Left colon (tissue), 2 donors: ENCODE measurements at regions not wholly inside any gene's neighbourhood (a gene's known extent, or its start where the extent isn't known, plus 50 kb on each side); places are given as distances from the start of the nearest gene placed in this dataset.
"Not testable (repeated sequence)": the region's sequence is repeated elsewhere in the genome, so short reads cannot be mapped to it uniquely, and the experiment has no call there.

ENCODE experiments used
- ATAC-seq: fragments of 200-7000 bp; cut with Tn5 transposase; one replicate; pipeline ENCODE4 v1.9.1; 2020; ENCODE audit warnings: mild to moderate bottlenecking, moderate library complexity
- DNase-seq, 2 donors: peaks; one replicate each; pipeline ENCODE4 v3.0.0-alpha.2; 2020
- intact Hi-C, 2 donors: fragments of 100-400 bp; cut with DNase I in 1 of 2; cut with micrococcal nuclease in 1 of 2; formaldehyde crosslinking; loops; one replicate each; pipeline versions ENCODE4 v1.11.2 to v1.14.0; 2022; cut with DNase I, micrococcal nuclease
- donor health status: DM: no; HTN: no; CAD: no.
- donor health status: DM: yes; HTN: yes; CAD: no.

DNA sequence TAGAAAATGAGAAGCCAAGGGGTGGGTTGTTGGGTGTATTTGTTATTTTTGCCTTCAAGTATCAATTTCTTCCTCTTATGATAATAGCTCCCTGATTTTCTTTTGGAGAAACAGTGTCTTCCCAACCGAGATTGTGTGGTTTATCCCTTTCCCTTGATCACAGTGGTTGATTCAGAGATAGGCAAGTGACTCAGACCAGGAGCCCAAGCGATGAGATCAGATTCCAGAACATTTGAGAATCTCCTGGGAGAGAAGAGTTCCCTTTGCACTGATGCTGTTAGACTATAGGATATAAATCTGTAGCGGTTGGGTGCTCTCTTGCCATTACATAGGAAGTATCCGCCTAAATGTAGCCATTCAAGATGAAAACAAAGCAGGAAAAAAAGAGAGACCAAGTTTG lies 90.1 kb upstream of the WDR26 start:
- intact Hi-C loops, result no loop called here
- no peak for ATAC-seq

DNA sequence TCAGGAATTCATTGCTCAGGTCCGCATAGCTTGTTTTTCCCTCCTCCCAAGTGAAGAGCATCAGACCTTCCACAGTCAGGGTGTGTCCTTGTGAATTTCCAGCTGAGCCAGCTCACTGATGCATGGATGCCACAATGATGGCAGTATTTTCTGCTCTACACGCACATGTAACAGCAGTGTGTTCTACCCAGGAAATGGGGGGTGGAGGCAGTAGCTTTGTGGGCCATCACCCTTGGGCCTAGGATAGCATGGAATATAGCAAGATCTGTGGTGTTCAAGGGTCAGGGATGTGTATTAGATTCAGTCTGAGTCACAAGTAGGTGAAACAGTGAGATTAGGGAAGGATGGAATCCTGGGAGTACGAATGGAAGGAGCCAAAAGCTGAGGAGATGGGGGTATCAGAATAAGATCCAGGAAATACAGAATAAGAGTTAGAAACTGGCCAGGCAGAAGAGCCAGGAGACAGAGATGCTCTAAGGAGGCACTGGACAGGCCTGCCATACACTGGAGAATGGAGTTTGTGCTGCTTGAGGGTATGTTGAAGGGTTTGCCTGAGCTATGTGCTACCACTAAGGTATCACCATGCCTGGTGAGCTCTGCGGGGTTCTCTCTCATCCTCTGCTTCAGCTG lies 90.6 kb upstream of the CNIH3 start:
- ATAC-seq, result no peak
- intact Hi-C loops, result no loop called here
- no peak for DNase-seq

More for the DNA sequence above, 90.1 kb upstream of the WDR26 start:
- no peak for DNase-seq

GRCh38 chr1:224526771-224527170 lies 89.3 kb upstream of the CNIH3 start:
- intact Hi-C loops, result no loop called here
- DNase-seq, result no peak
- no peak for ATAC-seq

DNA sequence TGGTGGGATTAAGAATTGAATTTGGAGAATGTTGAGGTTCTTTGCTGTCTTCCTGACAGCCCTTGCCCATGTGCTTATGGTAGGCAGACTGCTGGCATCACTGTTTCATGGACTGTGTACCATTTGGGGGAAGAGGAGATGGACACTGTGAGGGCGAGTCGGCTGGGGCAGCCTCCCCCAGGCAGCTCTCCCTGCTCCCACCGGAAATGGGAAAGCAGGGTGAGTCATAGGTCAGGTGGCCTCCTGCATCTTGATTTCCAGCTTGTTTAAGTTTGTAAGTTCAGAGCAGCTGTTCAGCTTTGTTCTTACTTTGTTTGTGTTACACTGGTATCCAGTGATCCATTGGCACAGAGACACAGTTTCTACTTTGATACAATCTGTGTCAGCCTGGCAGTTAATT lies 87.2 kb upstream of the CNIH3 start:
- no peak for DNase-seq
- intact Hi-C loops, result no loop called here
- ATAC-seq, result no peak

DNA sequence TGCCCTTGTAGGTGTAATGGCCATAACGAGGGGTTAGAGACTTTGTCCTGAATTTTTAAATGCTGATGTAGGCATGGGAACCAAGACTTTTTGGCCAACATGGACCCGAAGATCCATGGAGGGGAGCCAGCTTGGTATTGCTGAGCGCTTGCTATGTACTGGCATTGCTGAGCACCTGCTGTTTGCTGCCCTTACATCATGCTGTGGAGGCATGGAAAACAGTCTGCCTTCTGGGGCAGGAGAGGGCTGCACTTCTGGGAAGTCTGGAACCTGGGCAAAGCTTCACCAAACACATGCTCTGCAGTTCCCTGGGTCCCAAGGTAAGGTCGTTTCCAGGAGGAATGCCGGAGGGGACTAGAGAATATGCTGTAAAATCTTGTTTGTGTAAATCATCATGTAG lies 86.3 kb upstream of the CNIH3 start:
- ATAC-seq (no peak), DNase-seq (no peak)
- intact Hi-C loops, result no loop called here

DNA sequence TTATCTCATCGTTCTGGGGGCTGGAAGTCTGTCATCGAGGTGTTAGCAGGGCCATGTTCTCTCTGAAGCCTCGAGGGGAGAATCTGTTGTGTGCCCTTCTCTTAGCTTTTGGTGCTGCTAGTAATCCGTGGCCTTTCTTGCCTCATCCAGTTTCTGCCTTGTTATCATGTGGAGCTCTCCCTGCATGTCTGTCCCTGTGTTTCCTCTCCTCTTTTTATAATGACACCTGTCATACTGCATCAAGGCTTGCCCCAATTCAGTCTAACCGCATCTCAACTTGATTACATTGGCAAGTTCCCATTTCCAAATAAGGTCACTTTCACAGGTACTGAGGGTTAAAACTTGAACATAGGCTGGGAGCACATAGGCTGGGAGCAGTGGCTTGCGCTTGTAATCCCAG lies 82.6 kb upstream of the CNIH3 start:
- intact Hi-C loops, result no loop called here
- DNase-seq (no peak), ATAC-seq (no peak)

DNA sequence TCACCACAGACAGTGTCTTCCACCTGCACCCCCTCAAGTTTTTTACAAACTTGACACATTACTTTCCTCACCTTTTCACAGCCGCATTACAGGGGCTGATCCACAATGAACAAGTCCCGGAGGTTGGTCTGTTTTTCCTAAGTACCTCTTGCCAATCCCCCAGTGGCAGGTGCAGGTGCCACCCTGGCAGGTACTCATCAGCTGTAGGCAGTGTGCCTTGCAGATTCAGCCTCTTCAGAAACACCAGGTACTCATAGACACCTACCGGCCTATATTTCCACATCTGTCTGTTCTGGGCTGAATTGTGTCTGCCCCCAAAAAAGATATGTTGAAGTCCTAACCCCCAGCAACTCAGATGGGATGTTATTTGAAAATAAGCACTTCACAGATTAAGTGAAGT lies 81.4 kb upstream of the CNIH3 start:
- no peak for ATAC-seq
- no peak for DNase-seq
- intact Hi-C loops, result no loop called here

DNA sequence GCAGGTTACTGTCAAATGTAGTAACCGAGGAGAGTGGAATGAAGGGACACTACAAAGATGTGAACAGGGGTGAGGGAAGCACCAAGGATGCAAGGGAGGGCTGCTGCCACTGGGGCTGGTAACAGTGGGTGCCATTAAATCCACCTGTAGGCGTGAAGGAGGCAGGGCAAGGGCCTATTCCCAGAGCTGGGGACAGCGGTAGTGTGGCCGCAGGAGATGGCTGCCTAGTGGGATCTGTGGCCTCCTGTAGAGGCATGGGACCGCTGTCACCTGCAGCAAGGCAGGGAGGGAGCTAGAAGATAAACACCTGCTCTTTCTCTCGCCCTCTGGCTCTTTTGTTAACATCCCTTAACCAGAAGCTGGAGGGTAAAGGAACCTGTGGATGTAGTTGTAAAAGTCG lies 80.5 kb upstream of the CNIH3 start:
- no peak for DNase-seq
- ATAC-seq, result no peak
- intact Hi-C loops, result no loop called here

DNA sequence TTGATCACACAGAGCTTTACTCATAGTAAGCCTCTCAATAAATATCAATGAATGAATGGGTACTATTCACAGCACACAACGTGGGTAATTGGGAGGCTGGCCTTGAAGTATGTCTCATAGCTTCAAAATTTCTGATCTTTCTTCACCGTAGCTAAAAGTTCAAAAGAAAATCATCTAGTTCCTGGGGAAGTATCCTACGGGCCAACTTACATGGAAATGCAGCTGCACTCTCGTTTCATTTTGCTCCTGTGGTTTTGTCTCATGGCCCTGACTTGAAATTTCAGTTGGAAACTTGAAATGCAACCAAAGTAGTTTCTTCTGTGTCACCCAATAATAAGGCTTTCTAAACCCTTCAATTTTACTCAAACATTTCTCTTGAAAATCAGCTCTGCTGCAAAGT lies 76.1 kb upstream of the CNIH3 start:
- intact Hi-C loops, result no loop called here
- DNase-seq (no peak), ATAC-seq (no peak)

DNA sequence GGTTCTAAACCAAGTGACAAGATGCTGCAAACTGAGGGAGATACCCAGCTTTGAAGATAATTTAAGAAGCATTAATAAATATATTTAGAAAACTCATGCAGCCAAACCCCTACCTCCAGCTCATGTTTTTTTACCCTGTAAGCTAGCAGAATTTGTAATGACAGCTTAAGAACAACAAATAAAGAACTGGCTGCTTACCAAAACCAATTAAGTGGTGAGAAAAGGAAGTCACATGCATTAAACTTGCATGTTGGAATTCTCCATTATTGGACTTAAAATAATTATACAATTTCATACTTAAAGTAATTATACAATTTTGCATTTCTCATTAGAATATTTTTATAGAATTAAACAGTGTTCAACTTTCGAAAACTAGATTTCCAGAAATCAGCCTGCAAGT lies 75.6 kb upstream of the CNIH3 start:
- intact Hi-C loops, result no loop called here
- no peak for DNase-seq
- ATAC-seq, result no peak

- ATAC-seq (no peak), DNase-seq (no peak)
- intact Hi-C loops, result no loop called here
These were observed 74.9 kb upstream of the CNIH3 start for GRCh38 chr1:224541072-224541790.

DNA sequence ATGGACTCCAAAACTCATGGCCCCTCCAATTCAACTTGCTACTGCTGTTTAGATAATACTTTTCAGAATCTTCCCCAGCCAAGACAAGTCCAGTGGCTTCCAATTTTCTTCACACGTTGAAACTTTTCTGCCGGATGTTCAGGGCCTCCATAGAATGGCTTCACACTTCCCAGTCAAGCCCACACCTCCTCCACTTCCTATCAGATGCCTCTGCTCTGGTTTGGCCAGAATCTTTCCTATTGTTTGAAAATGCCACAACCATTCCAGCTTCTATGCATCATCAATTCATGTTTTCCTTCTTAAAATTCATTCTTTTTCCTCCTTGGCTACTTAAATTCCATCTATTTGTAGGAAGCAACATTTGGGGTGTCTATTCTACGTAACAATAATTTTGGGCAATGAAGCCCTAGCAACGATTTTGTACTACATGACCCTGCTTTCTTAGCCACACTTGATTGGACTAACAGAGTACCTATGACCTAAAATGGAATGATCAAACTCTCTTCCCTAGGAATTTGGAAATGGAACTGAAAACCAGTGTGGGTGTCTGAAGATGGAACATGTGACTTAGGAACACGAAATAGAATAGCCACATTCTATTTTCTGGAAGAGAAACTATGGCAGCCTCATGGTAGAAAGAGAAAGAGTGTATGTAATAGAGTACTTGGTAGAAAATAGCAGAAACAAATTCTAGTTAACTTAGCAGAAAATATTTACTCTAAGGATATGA lies 74.1 kb upstream of the CNIH3 start:
- ATAC-seq, result no peak
- intact Hi-C loops, result no loop called here
- DNase-seq, result no peak

DNA sequence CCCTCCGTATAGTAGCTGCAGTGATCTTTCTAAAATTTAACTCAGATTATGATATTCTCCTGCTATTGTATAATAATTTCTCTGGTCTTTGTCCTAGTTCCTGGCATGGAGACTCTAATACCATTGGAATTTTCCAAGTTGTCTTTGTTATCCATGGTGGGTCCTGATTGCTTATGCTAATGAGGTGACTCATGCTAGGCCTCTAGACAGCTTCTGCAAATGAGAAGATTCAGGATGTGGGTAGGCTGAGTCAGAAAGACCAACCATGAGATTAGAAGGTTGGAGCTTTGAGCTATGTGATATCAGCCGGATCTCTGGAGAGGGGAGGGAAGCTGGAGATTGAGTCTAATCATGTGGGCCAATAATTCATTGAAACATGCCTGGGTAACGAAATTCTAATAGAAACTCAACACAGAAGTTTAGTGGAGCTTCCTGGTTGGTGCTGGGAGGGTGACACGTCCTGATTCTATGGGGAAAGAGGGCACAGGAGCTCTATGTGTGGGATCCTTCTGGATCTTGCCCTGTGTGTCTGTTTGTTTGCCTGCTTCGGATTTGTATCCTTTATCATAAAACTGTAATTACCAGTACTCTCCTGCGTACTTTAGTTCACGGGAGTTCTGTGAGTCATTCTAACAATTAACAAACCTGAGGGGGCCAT lies 73.2 kb upstream of the CNIH3 start:
- ATAC-seq (peak; percentile 59), DNase-seq (no peak)
- intact Hi-C loops, result no loop called here

- intact Hi-C loops, result no loop called here
- ATAC-seq, result peak; percentile 46
- no peak for DNase-seq
These were observed 72.7 kb upstream of the CNIH3 start for GRCh38 chr1:224543453-224543852.

GRCh38 chr1:224544346-224545110 lies 71.6 kb upstream of the CNIH3 start:
- no peak for ATAC-seq
- DNase-seq, result no peak
- intact Hi-C loops, result no loop called here

- no peak for DNase-seq
- intact Hi-C loops, result no loop called here
- ATAC-seq, result no peak
These were observed 70.5 kb upstream of the CNIH3 start for GRCh38 chr1:224545571-224545970.

GRCh38 chr1:224548676-224549075 lies 67.4 kb upstream of the CNIH3 start:
- no peak for DNase-seq
- no peak for ATAC-seq
- intact Hi-C loops, result no loop called here

DNA sequence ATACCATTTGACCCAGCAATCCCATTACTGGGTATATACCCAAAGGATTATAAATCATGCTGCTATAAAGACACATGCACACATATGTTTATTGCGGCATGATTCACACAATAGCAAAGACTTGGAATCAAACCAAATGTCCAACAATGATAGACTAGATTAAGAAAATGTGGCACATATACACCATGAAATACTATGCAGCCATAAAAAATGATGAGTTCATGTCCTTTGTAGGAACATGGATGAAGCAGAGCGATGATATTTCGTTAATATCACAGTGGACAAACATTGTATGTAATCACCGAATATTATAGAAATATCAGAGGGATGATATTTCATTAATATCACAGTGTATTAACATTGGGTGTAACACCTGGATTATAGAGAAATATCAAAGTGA lies 64.9 kb upstream of the CNIH3 start:
- ATAC-seq, intact Hi-C loops, DNase-seq: not testable (repeated sequence)

DNA sequence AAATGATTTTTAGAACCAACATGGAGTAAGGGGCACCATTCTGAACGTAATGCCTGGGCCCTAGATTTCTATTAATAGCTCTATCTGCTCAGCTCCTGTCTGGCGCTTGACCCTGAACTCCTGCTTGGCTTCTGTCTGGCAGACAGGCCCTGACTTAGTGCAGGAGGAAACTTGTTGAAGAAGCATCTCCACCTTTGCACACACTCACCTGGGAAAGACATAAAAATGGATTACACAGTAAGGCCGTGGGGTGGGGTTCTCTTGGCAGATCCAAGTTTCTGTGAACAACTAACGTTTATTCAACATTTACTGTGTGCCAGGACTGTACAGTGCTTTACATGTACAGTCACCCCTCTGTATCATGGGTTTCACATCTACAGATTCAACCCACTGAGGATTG lies 62.1 kb upstream of the CNIH3 start:
- ATAC-seq (peak; percentile 64), DNase-seq (no peak)
- intact Hi-C loops, result no loop called here
